D721Med (cell line): ENCODE measurements at regions not wholly inside any gene's neighbourhood (a gene's known extent, or its start where the extent isn't known, plus 50 kb on each side); places are given as distances from the start of the nearest gene placed in this dataset.
A peak's percentile ranks its signal among the peaks of the same experiment; 100 is the strongest.

Experiments used
- DNase-seq: peaks from one replicate; pipeline ENCODE4 v3.0.0; 2011; ENCODE audit warnings: low spot score; ENCODE audit not compliant: insufficient read length
- FAIRE-seq: peaks from 2 replicates; lab custom pipeline; 2011; peaks lifted over from hg19 to GRCh38; lab: Jason Lieb, UNC
- CTCF ChIP-seq: IDR thresholded peaks from 2 replicates; pipeline ENCODE4 v1.5.1; 2012; ENCODE audit warnings: mild to moderate bottlenecking, control low read depth; ENCODE audit not compliant: insufficient read depth; ENCODE audit errors: missing control alignments

GRCh38 chr13:34587576-34587975 is 354.5 kb upstream of the NBEA start:
- DNase-seq (no peak), FAIRE-seq (no peak)
- TF ChIP-seq CTCF, result no peak

- FAIRE-seq (no peak), DNase-seq (no peak)
- TF ChIP-seq CTCF, result no peak
Observed at GRCh38 chr13:34588362-34588761, 353.7 kb upstream of the NBEA start.

- no peak for DNase-seq
- FAIRE-seq, result no peak
- TF ChIP-seq CTCF, result no peak
Observed at GRCh38 chr13:34589581-34589980, 352.5 kb upstream of the NBEA start.

- DNase-seq, result no peak
- peak; percentile 38 for FAIRE-seq
- no peak for TF ChIP-seq CTCF
Observed at GRCh38 chr13:34591129-34591528, 350.9 kb upstream of the NBEA start.

- TF ChIP-seq CTCF, result no peak
- DNase-seq (no peak), FAIRE-seq (no peak)
Observed at GRCh38 chr13:34591900-34592529, 350.1 kb upstream of the NBEA start.

GRCh38 chr13:34593658-34594057 is 348.4 kb upstream of the NBEA start:
- FAIRE-seq, result no peak
- no peak for DNase-seq
- no peak for TF ChIP-seq CTCF

- no peak for DNase-seq
- no peak for TF ChIP-seq CTCF
- no peak for FAIRE-seq
Observed at GRCh38 chr13:34594507-34594906, 347.6 kb upstream of the NBEA start.
